GM18870 (cell line): ENCODE measurements at regions not wholly inside any gene's neighbourhood (a gene's known extent, or its start where the extent isn't known, plus 50 kb on each side); places are given as distances from the start of the nearest gene placed in this dataset.
"Not testable (repeated sequence)": the region's sequence is repeated elsewhere in the genome, so short reads cannot be mapped to it uniquely, and the experiment has no call there.

ENCODE experiments used
- ATAC-seq: cut with Tn5 transposase; IDR thresholded peaks from one replicate; pipeline ENCODE4 v1.9.1; 2021; ENCODE audit warnings: moderate library complexity; ENCODE audit not compliant: unreplicated experiment

GRCh38 chr10:76815505-76815904, 822.1 kb downstream of the KCNMA1 start:
- ATAC-seq, result not testable (repeated sequence)

- ATAC-seq, result no peak
Measured at GRCh38 chr10:76811430-76811829, 826.2 kb downstream of the KCNMA1 start.

GRCh38 chr10:76788452-76788811, 849.2 kb downstream of the KCNMA1 start:
- ATAC-seq, result no peak

- no peak for ATAC-seq
Measured at GRCh38 chr10:76787746-76788451, 849.7 kb downstream of the KCNMA1 start.

GRCh38 chr10:76786504-76787072, 851.0 kb downstream of the KCNMA1 start:
- ATAC-seq, result no peak

- ATAC-seq, result no peak
Measured at GRCh38 chr10:76784076-76784475, 853.5 kb downstream of the KCNMA1 start.

GRCh38 chr10:76779796-76780301, 857.8 kb downstream of the KCNMA1 start:
- ATAC-seq, result no peak

GRCh38 chr10:76778914-76779795, 858.5 kb downstream of the KCNMA1 start:
- no peak for ATAC-seq

GRCh38 chr10:76774987-76775603, 862.5 kb downstream of the KCNMA1 start:
- ATAC-seq, result no peak

GRCh38 chr10:76769582-76769981, 868.0 kb downstream of the KCNMA1 start:
- ATAC-seq, result no peak

GRCh38 chr10:76769161-76769560, 868.4 kb downstream of the KCNMA1 start:
- ATAC-seq, result no peak

- ATAC-seq, result no peak
Measured at GRCh38 chr10:76766682-76767081, 870.9 kb downstream of the KCNMA1 start.

GRCh38 chr10:76764921-76765320, 872.7 kb downstream of the KCNMA1 start:
- not testable (repeated sequence) for ATAC-seq

GRCh38 chr10:76764177-76764576, 873.4 kb downstream of the KCNMA1 start:
- ATAC-seq, result no peak

- ATAC-seq, result no peak
Measured at GRCh38 chr10:76763376-76763775, 874.2 kb downstream of the KCNMA1 start.

GRCh38 chr10:76759681-76760080, 877.9 kb downstream of the KCNMA1 start:
- no peak for ATAC-seq

GRCh38 chr10:76743169-76743568, 894.4 kb downstream of the KCNMA1 start:
- ATAC-seq, result no peak

- ATAC-seq, result no peak
Measured at GRCh38 chr10:76740514-76740913, 897.1 kb downstream of the KCNMA1 start.

GRCh38 chr10:76738991-76739390, 898.6 kb downstream of the KCNMA1 start:
- no peak for ATAC-seq

- no peak for ATAC-seq
Measured at GRCh38 chr10:76736815-76737618, 900.6 kb downstream of the KCNMA1 start.
